IMR-90 (cell line): ENCODE measurements at regions not wholly inside any gene's neighbourhood (a gene's known extent, or its start where the extent isn't known, plus 50 kb on each side); places are given as distances from the start of the nearest gene placed in this dataset.

Source experiments
- BHLHE40 ChIP-seq: fragments of 150-350 bp; IDR thresholded peaks from 2 replicates; pipeline ENCODE4 v1.6.1; 2016; ENCODE audit warnings: mild to moderate bottlenecking, low read depth, low read length
- CEBPB ChIP-seq: IDR thresholded peaks from 2 replicates; pipeline ENCODE4 v1.6.1; 2012; ENCODE audit warnings: low read depth, low read length, improper control_type of control experiment
- FOS ChIP-seq: fragments of 150-350 bp; IDR thresholded peaks from 2 replicates; pipeline ENCODE4 v1.6.1; 2016; ENCODE audit warnings: low read depth, low read length
- MAFK ChIP-seq: IDR thresholded peaks from 2 replicates; pipeline ENCODE4 v1.6.1; 2012; ENCODE audit warnings: low read depth, low read length, improper control_type of control experiment
- POLR2A ChIP-seq: IDR thresholded peaks from 2 replicates; pipeline ENCODE4 v1.6.1; 2012; ENCODE audit warnings: mild to moderate bottlenecking, low read depth, low read length
- RAD21 ChIP-seq: IDR thresholded peaks from 2 replicates; pipeline ENCODE4 v1.6.1; 2012; ENCODE audit warnings: low read length, improper control_type of control experiment
- RCOR1 ChIP-seq: IDR thresholded peaks from 2 replicates; pipeline ENCODE4 v1.6.1; 2012; ENCODE audit warnings: mild to moderate bottlenecking, low read length, improper control_type of control experiment; ENCODE audit not compliant: insufficient replicate concordance
- RFX5 ChIP-seq: IDR thresholded peaks from 2 replicates; pipeline ENCODE4 v1.8.0; 2012; ENCODE audit warnings: low read depth, mild to moderate bottlenecking, low read length, moderate library complexity
- SMC3 ChIP-seq: fragments of 150-350 bp; IDR thresholded peaks from 2 replicates; pipeline ENCODE4 v1.6.1; 2016; ENCODE audit warnings: low read depth, mild to moderate bottlenecking, antibody characterized with exemption, low read length, moderate library complexity
- TF ChIP-seq, protein P1 (sequence below): conservative IDR thresholded peaks from 2 replicates; pipeline ENCODE4 v1.5.1; 2012; ENCODE audit warnings: mild to moderate bottlenecking, low read depth, low read length, improper control_type of control experiment
- TF ChIP-seq, protein P2 (sequence below): fragments of 150-350 bp; IDR thresholded peaks from 2 replicates; pipeline ENCODE4 v1.6.1; 2017; ENCODE audit warnings: mild to moderate bottlenecking, antibody characterized with exemption, low read length, low read depth

DNA sequence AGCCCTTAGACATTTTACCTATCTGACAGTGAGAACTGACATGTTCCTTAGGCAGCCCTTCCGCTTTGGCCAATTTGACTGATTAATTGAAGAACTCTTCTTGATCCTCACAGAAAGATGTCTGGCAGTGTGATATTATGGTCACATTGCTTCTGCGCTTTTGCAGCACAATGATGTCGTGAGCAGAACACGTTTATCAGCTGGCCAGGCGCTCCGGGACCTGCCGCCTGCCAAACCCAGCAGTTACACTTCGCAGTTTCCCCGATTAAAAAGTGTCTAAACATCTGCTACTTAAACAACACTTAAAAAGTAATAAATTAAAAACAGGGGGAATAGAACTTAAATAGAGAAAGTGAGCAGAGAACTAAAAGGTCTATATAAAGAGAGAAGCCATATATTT lies 103.5 kb upstream of the ETS2 start:
- TF ChIP-seq POLR2A: no peak
- TF ChIP-seq, protein P1, sequence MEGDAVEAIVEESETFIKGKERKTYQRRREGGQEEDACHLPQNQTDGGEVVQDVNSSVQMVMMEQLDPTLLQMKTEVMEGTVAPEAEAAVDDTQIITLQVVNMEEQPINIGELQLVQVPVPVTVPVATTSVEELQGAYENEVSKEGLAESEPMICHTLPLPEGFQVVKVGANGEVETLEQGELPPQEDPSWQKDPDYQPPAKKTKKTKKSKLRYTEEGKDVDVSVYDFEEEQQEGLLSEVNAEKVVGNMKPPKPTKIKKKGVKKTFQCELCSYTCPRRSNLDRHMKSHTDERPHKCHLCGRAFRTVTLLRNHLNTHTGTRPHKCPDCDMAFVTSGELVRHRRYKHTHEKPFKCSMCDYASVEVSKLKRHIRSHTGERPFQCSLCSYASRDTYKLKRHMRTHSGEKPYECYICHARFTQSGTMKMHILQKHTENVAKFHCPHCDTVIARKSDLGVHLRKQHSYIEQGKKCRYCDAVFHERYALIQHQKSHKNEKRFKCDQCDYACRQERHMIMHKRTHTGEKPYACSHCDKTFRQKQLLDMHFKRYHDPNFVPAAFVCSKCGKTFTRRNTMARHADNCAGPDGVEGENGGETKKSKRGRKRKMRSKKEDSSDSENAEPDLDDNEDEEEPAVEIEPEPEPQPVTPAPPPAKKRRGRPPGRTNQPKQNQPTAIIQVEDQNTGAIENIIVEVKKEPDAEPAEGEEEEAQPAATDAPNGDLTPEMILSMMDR: no peak
- no peak for TF ChIP-seq SMC3
- TF ChIP-seq RCOR1: no peak
- TF ChIP-seq BHLHE40: no peak
- TF ChIP-seq CEBPB: no peak
- no peak for TF ChIP-seq RFX5
- TF ChIP-seq, protein P2, sequence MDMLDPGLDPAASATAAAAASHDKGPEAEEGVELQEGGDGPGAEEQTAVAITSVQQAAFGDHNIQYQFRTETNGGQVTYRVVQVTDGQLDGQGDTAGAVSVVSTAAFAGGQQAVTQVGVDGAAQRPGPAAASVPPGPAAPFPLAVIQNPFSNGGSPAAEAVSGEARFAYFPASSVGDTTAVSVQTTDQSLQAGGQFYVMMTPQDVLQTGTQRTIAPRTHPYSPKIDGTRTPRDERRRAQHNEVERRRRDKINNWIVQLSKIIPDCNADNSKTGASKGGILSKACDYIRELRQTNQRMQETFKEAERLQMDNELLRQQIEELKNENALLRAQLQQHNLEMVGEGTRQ: no peak
- TF ChIP-seq RAD21: no peak
- TF ChIP-seq MAFK: no peak
- no peak for TF ChIP-seq FOS
